ENCODE measurements at regions not wholly inside any gene's neighbourhood (a gene's known extent, or its start where the extent isn't known, plus 50 kb on each side); places are given as distances from the start of the nearest gene placed in this dataset.
A peak's percentile ranks its signal among the peaks of the same experiment; 100 is the strongest.

DNA sequence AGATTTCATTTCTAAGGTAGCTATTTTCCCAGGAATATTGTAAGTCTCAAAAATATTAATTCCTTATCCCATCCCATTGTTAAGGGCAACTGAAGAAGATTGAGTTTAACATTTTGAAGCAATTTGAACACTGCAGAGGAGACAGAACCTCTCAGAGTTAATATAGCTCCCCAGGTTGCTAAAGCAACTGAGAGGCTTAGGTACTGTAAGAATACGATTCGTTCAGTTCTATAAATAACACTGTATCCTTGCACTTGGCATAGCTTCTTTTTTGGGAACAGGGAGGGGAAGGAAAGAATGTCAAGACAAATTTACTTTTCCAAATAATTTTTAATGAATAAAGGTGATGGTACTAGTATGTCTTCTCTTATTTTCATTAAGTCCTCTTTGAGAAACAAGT, 658.4 kb upstream of the CELF2 start:
- H3K27me3 Mint-ChIP-seq (ENCODE audit: insufficient read depth, low read depth) = no peaks in the 10 kb centered on the region
- Histone ChIP-seq H3K36me3 (no peaks in the 10 kb centered on the region), H3K79me2 (ENCODE audit: low read depth) (no peaks in the 10 kb centered on the region), H3K9me3 (ENCODE audit: low read depth) (no peaks in the 10 kb centered on the region), H2AFZ (replicated peaks) (no peak overlapping the region), H3K27me3 (no peaks in the 10 kb centered on the region), H3K4me2 (no peak overlapping the region), H3K9ac (no peak overlapping the region), H4K20me1 (ENCODE audit: low read depth) (no peaks in the 10 kb centered on the region), H3K4me1 (peaks cover 12% of the 10 kb centered on the region), H3K4me3 (no peak overlapping the region), H3K27ac (no peak overlapping the region), H3F3A (ENCODE audit: low read depth) (no peaks in the 10 kb centered on the region)
- H3K4me1 Mint-ChIP-seq = peaks cover 10% of the 10 kb centered on the region
- no peak for TF ChIP-seq EZH2phosphoT487 (IDR thresholded peaks at IDR 0.05)
- no peak for TF ChIP-seq EZH2 (IDR thresholded peaks at IDR 0.05)
- TF ChIP-seq, protein P1, sequence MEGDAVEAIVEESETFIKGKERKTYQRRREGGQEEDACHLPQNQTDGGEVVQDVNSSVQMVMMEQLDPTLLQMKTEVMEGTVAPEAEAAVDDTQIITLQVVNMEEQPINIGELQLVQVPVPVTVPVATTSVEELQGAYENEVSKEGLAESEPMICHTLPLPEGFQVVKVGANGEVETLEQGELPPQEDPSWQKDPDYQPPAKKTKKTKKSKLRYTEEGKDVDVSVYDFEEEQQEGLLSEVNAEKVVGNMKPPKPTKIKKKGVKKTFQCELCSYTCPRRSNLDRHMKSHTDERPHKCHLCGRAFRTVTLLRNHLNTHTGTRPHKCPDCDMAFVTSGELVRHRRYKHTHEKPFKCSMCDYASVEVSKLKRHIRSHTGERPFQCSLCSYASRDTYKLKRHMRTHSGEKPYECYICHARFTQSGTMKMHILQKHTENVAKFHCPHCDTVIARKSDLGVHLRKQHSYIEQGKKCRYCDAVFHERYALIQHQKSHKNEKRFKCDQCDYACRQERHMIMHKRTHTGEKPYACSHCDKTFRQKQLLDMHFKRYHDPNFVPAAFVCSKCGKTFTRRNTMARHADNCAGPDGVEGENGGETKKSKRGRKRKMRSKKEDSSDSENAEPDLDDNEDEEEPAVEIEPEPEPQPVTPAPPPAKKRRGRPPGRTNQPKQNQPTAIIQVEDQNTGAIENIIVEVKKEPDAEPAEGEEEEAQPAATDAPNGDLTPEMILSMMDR (IDR thresholded peaks at IDR 0.05) = no peak
- H3K9me3 Mint-ChIP-seq = no peaks in the 10 kb centered on the region
- H3K4me3 Mint-ChIP-seq = no peak overlapping the region
- no peak overlapping the region for H3K27ac Mint-ChIP-seq
- H3K36me3 Mint-ChIP-seq = no peaks in the 10 kb centered on the region
- DNase-seq (ENCODE audit: low spot score) = no peak

DNA sequence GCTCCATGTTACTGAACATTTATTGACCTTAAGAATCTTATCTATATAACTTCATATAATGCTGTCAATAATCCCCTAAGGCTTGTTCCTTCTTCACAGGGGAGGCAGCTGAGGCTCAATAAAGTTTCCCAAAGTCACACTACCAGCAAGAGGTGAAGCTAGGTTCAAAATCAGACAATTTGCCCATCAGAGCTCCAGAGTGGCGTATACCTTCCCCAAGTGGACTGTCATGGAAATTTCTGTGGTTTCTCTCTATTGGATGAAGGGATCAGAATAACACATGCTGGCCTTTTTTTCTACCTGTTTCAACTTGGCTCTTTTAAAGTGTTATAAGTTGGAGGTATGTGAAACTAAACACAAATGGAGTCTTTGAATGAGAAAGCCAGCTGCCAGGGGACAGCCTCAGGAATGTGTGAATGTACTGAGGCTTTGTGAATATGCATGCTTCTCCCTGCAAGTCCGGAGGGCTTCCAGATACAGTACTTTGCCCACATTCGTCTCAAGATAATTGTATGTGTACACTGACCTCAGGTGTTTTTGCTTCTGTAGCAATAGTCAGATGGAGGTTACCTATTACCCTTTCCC, 656.3 kb upstream of the CELF2 start:
- no peaks in the 10 kb centered on the region for H3K36me3 ChIP-seq
- H3K36me3 Mint-ChIP-seq = no peaks in the 10 kb centered on the region
- H3K9me3 Mint-ChIP-seq = no peaks in the 10 kb centered on the region
- H3K27me3 Mint-ChIP-seq (ENCODE audit: insufficient read depth, low read depth) = no peaks in the 10 kb centered on the region
- H3K27ac ChIP-seq = no peak overlapping the region
- no peaks in the 10 kb centered on the region for H3K27me3 ChIP-seq
- no peak overlapping the region for H3K4me3 Mint-ChIP-seq
- H3K4me2 ChIP-seq = no peak overlapping the region
- no peak for TF ChIP-seq EZH2 (IDR thresholded peaks at IDR 0.05)
- TF ChIP-seq EZH2phosphoT487 (IDR thresholded peaks at IDR 0.05) = no peak
- TF ChIP-seq, protein P1 (IDR thresholded peaks at IDR 0.05) = no peak
- H3K4me1 Mint-ChIP-seq = peaks cover 17% of the 10 kb centered on the region
- no peaks in the 10 kb centered on the region for H4K20me1 ChIP-seq (ENCODE audit: low read depth)
- no peak overlapping the region for H3K9ac ChIP-seq
- H3K4me1 ChIP-seq = peaks cover 12% of the 10 kb centered on the region
- no peaks in the 10 kb centered on the region for H3K9me3 ChIP-seq (ENCODE audit: low read depth)
- no peak overlapping the region for H3K4me3 ChIP-seq
- H3K79me2 ChIP-seq (ENCODE audit: low read depth) = no peaks in the 10 kb centered on the region
- H3F3A ChIP-seq (ENCODE audit: low read depth) = no peaks in the 10 kb centered on the region
- no peak overlapping the region for H3K27ac Mint-ChIP-seq
- H2AFZ ChIP-seq (replicated peaks) = peak overlapping the region; percentile 46
- no peak for DNase-seq (ENCODE audit: low spot score)

DNA sequence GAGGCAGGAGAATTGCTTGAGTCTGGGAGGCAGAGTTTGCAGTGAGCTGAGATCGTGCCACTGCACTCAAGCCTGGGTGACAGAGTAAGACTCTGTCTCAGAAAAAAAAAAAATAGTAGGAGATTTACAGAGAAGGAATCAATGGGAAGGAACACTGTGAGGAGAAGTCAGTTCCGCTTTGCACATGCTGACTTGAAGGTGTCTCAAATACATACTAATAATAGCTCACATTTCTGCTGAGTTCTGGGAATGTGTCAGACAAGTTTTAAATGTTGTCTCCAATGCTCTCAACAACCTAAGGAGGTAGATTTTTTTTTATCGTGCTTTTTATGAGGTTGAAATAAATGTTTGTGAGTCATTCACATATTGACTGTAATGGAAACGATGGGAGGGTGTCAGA, 654.9 kb upstream of the CELF2 start:
- Histone ChIP-seq H3K27ac (no peak overlapping the region), H3K79me2 (ENCODE audit: low read depth) (no peaks in the 10 kb centered on the region), H3K4me1 (peaks cover 12% of the 10 kb centered on the region), H3K36me3 (no peaks in the 10 kb centered on the region), H3K4me3 (no peak overlapping the region), H4K20me1 (ENCODE audit: low read depth) (no peaks in the 10 kb centered on the region), H3K27me3 (no peaks in the 10 kb centered on the region), H2AFZ (replicated peaks) (no peak overlapping the region), H3K9ac (no peak overlapping the region), H3K4me2 (no peak overlapping the region), H3K9me3 (ENCODE audit: low read depth) (no peaks in the 10 kb centered on the region), H3F3A (ENCODE audit: low read depth) (no peaks in the 10 kb centered on the region)
- no peaks in the 10 kb centered on the region for H3K27me3 Mint-ChIP-seq (ENCODE audit: insufficient read depth, low read depth)
- H3K4me1 Mint-ChIP-seq = peaks cover 22% of the 10 kb centered on the region
- no peak overlapping the region for H3K4me3 Mint-ChIP-seq
- TF ChIP-seq EZH2phosphoT487 (IDR thresholded peaks at IDR 0.05) = no peak
- TF ChIP-seq, protein P1 (IDR thresholded peaks at IDR 0.05) = no peak
- no peak for TF ChIP-seq EZH2 (IDR thresholded peaks at IDR 0.05)
- no peaks in the 10 kb centered on the region for H3K36me3 Mint-ChIP-seq
- peak overlapping the region; percentile 0 for H3K27ac Mint-ChIP-seq
- no peaks in the 10 kb centered on the region for H3K9me3 Mint-ChIP-seq
- DNase-seq (ENCODE audit: low spot score) = no peak

Data from neural progenitor cell (in vitro differentiated cells).